ENCODE measurements at regions not wholly inside any gene's neighbourhood (a gene's known extent, or its start where the extent isn't known, plus 50 kb on each side); places are given as distances from the start of the nearest gene placed in this dataset.

DNA sequence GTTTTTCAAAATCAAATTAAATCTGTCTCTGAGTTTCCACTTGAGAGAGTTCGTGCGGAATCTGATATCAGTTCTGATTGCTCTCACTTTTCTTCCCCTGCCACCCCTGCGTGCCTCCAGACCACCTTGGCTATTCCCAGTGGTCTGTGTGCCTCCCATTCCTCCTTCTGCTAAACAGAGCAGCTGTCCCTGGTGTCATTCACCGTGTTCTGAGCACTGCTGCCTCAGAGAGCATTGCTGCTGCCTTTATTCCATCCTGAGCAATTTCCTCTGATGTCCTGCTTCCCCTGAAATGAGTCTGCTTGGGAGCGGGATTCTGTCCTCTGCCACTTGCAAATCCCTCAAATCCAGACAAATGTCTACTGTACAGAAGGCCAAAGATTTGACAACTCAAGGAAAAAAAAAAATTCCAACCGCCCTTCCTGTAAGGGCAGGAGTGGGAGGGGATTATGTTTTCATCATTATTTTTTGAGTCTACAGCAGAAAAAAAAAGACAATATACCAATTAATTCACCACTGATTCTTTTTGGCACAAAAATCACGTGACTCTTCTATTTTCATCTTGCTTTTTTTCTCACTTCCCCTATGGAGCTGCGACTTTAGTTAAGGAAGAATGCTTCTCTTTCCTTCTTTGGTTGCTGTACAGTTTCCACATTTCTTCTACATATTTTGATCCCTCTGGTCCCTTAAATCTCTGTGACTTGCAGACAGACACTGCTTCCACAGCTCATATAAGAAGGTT, 833.0 kb downstream of the EPHA7 start:
- Histone ChIP-seq H3K27ac (ENCODE audit: low read depth, low read length) (no peak overlapping the region), H3K9me3 (ENCODE audit: control insufficient read depth, insufficient read depth, low read length) (no peaks in the 10 kb centered on the region), H3K4me3 (ENCODE audit: low read depth, low read length) (no peak overlapping the region), H3K27me3 (ENCODE audit: control insufficient read depth, insufficient read depth, low read length) (no peaks in the 10 kb centered on the region)
- no peak for DNase-seq (ENCODE audit: low read depth, low spot score)
- ChIA-PET POLR2A (no interaction called here), CTCF (no interaction called here)
- TF ChIP-seq CTCF (IDR thresholded peaks at IDR 0.05; ENCODE audit: low read depth, low read length) = no peak

- no peak for TF ChIP-seq CTCF (IDR thresholded peaks at IDR 0.05; ENCODE audit: low read depth, low read length)
- Histone ChIP-seq H3K4me3 (ENCODE audit: low read depth, low read length) (no peak overlapping the region), H3K9me3 (ENCODE audit: control insufficient read depth, insufficient read depth, low read length) (peaks cover 5% of the 10 kb centered on the region; the same call in 1 of the 2 replicates), H3K27me3 (ENCODE audit: control insufficient read depth, insufficient read depth, low read length) (no peaks in the 10 kb centered on the region), H3K27ac (ENCODE audit: low read depth, low read length) (no peak overlapping the region)
- no peak for DNase-seq (ENCODE audit: low read depth, low spot score)
- POLR2A ChIA-PET = no interaction called here
- CTCF ChIA-PET = no interaction called here
These were observed 837.1 kb downstream of the EPHA7 start for GRCh38 chr6:92582211-92582610.

DNA sequence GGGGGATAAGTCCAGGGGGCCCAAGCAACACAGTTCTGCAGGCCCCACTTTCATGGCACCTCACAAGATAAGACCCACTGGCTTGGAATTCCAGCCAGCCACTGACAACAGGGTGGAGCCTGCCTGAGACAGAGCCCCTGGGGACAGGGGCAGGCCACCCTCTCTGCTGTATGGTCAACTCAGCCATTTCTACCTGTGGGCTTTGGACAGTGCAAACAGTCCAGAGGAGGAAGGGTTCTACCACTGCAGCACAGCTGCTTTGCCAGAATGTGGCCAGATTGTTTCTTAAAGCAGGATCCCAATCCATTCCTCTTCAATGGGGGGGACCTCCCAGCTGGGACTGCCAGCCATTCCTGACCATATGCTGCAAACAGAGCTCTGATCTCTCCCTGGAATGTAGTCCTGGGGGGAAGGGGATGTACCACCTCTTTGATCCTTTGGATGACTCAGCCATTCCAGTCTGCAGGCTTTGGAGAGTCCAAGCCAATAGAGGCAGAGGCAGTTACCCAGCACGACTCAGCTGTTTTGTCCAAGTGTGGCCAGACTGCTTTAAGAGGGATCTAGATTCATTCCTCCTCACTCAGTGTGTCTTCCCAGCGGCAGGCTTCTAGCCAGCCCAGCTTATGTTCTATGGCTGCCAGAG, 842.2 kb downstream of the EPHA7 start:
- ChIA-PET CTCF (interaction anchor here (0.9 kb wide), 1 partner anchor 13 kb away, joined by 3 read pairs; no protein-coding TSS in a partner anchor), POLR2A (interaction anchor here (0.6 kb wide), 1 partner anchor 179 kb away, joined by 6 read pairs; no protein-coding TSS in a partner anchor)
- peak; percentile 10 for DNase-seq (ENCODE audit: low read depth, low spot score)
- Histone ChIP-seq H3K4me3 (ENCODE audit: low read depth, low read length) (no peak overlapping the region), H3K27ac (ENCODE audit: low read depth, low read length) (no peak overlapping the region), H3K27me3 (ENCODE audit: control insufficient read depth, insufficient read depth, low read length) (no peaks in the 10 kb centered on the region), H3K9me3 (ENCODE audit: control insufficient read depth, insufficient read depth, low read length) (peaks cover 5% of the 10 kb centered on the region; the same call in 1 of the 2 replicates)
- TF ChIP-seq CTCF (IDR thresholded peaks at IDR 0.05; ENCODE audit: low read depth, low read length) = no peak

GRCh38 chr6:92568541-92568940, 850.8 kb downstream of the EPHA7 start:
- H3K27ac ChIP-seq (ENCODE audit: low read depth, low read length) = no peak overlapping the region
- TF ChIP-seq CTCF (IDR thresholded peaks at IDR 0.05; ENCODE audit: low read depth, low read length) = no peak
- H3K9me3 ChIP-seq (ENCODE audit: control insufficient read depth, insufficient read depth, low read length) = no peaks in the 10 kb centered on the region
- H3K4me3 ChIP-seq (ENCODE audit: low read depth, low read length) = no peak overlapping the region
- POLR2A ChIA-PET = no interaction called here
- no peak for DNase-seq (ENCODE audit: low read depth, low spot score)
- CTCF ChIA-PET = no interaction called here
- no peaks in the 10 kb centered on the region for H3K27me3 ChIP-seq (ENCODE audit: control insufficient read depth, insufficient read depth, low read length)

- no peak overlapping the region for H3K27ac ChIP-seq (ENCODE audit: low read depth, low read length)
- no peaks in the 10 kb centered on the region for H3K9me3 ChIP-seq (ENCODE audit: control insufficient read depth, insufficient read depth, low read length)
- H3K4me3 ChIP-seq (ENCODE audit: low read depth, low read length) = no peak overlapping the region
- no peak for DNase-seq (ENCODE audit: low read depth, low spot score)
- H3K27me3 ChIP-seq (ENCODE audit: control insufficient read depth, insufficient read depth, low read length) = no peaks in the 10 kb centered on the region
- POLR2A ChIA-PET = no interaction called here
- no peak for TF ChIP-seq CTCF (IDR thresholded peaks at IDR 0.05; ENCODE audit: low read depth, low read length)
- CTCF ChIA-PET = no interaction called here
These were observed 852.7 kb downstream of the EPHA7 start for GRCh38 chr6:92566632-92567031.

Data from AG04450 (cell line).